GM20000 (cell line): ENCODE measurements at regions not wholly inside any gene's neighbourhood (a gene's known extent, or its start where the extent isn't known, plus 50 kb on each side); places are given as distances from the start of the nearest gene placed in this dataset.

Source experiments
- DNase-seq: peaks from one replicate; pipeline ENCODE4 v3.0.0; 2012; ENCODE audit warnings: low spot score
- TF ChIP-seq, protein P1 (sequence below): IDR thresholded peaks from 2 replicates; pipeline ENCODE4 v1.5.1; 2012; ENCODE audit warnings: mild to moderate bottlenecking, control low read depth; ENCODE audit errors: extremely low read depth, missing control alignments

DNA sequence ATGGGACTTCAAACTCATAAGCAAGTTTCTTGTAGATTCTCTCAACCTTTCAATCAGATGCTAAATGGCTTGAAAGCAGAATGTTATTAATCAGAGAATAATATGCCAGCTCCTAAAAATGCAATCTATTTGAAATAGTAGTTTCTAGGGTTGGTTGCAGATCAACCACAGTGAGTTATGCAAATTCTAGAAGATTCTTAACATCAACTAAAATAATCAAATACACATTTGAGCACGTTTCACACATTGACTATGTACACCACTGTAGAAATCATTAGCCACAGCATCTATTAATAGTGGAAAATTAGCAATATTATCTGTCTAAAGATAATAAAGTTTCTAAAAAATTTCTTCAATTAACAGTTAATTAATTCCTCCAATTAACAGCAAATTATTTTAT is 141.9 kb upstream of the GJE1 start:
- TF ChIP-seq, protein P1, sequence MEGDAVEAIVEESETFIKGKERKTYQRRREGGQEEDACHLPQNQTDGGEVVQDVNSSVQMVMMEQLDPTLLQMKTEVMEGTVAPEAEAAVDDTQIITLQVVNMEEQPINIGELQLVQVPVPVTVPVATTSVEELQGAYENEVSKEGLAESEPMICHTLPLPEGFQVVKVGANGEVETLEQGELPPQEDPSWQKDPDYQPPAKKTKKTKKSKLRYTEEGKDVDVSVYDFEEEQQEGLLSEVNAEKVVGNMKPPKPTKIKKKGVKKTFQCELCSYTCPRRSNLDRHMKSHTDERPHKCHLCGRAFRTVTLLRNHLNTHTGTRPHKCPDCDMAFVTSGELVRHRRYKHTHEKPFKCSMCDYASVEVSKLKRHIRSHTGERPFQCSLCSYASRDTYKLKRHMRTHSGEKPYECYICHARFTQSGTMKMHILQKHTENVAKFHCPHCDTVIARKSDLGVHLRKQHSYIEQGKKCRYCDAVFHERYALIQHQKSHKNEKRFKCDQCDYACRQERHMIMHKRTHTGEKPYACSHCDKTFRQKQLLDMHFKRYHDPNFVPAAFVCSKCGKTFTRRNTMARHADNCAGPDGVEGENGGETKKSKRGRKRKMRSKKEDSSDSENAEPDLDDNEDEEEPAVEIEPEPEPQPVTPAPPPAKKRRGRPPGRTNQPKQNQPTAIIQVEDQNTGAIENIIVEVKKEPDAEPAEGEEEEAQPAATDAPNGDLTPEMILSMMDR: no peak
- no peak for DNase-seq

GRCh38 chr6:141989706-141989959 is 143.1 kb upstream of the GJE1 start:
- TF ChIP-seq, protein P1: no peak

GRCh38 chr6:141988954-141989705 is 143.6 kb upstream of the GJE1 start:
- DNase-seq: peak; percentile 25
- TF ChIP-seq, protein P1: peak; percentile 35

More at GRCh38 chr6:141989706-141989959, 143.1 kb upstream of the GJE1 start:
- DNase-seq: no peak

DNA sequence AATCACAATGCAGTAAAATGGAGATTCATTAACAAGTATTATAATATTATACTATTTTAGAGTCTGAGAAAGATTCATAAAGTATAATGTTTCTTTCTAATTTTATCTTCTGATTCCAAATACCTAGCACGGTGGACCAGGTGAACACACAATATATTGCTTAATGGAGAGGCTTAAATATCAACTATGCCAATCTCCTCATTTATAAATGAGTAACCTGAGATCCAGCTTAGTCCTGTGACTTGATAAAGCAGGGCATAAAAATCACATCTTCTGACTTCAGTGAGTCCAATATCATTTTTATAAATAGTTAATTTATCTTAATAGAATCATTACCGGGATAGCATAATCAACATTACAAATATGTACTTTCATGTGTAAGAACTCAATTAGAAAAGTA is 144.4 kb upstream of the GJE1 start:
- TF ChIP-seq, protein P1: no peak
- DNase-seq: no peak

GRCh38 chr6:141986457-141986856 is 146.3 kb upstream of the GJE1 start:
- TF ChIP-seq, protein P1: no peak
- no peak for DNase-seq

DNA sequence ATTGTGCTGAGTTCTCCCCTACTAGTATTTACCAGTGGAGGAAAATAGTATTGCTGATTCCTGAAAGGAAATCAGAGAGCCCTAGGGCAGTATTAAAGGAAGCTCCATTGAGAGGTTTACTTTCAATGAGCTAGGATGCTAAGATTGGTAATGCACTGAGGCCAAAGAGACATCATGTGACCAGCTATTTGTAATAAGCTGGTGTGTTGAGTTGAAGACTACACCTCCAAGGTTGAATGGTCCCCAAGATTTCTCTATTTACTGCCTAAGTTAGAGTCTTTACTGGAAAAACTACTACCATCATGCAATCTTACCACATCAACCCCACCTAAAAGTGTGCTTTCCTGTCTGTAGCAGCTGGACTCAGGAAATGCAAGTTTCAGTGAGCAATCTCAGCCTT is 151.5 kb upstream of the GJE1 start:
- TF ChIP-seq, protein P1: no peak
- DNase-seq: no peak

GRCh38 chr6:141977782-141978181 is 154.9 kb upstream of the GJE1 start:
- DNase-seq: no peak
- TF ChIP-seq, protein P1: no peak
